HUDEP-2 (cell line): ENCODE measurements at regions not wholly inside any gene's neighbourhood (a gene's known extent, or its start where the extent isn't known, plus 50 kb on each side); places are given as distances from the start of the nearest gene placed in this dataset.
"Not testable (repeated sequence)": the region's sequence is repeated elsewhere in the genome, so short reads cannot be mapped to it uniquely, and the experiment has no call there.

ENCODE experiments used
- DNase-seq, 76 experiments: peaks; one replicate each; lab custom pipeline; 2025; ENCODE audit not compliant: unreplicated experiment in 76 of 76; lab: John Stamatoyannopoulos, UW

- no peak for DNase-seq
Measured at GRCh38 chr11:112533682-112534081, 273.0 kb upstream of the PLET1 start.

GRCh38 chr11:112534208-112534607 lies 273.5 kb upstream of the PLET1 start:
- DNase-seq = no peak

- DNase-seq = no peak
Measured at GRCh38 chr11:112537026-112537425, 276.4 kb upstream of the PLET1 start.

GRCh38 chr11:112537846-112538330 lies 277.2 kb upstream of the PLET1 start:
- DNase-seq = no peak

GRCh38 chr11:112538534-112539280 lies 278.0 kb upstream of the PLET1 start:
- no peak for DNase-seq

GRCh38 chr11:112539281-112539555 lies 278.6 kb upstream of the PLET1 start:
- not testable (repeated sequence) for DNase-seq

- no peak for DNase-seq
Measured at GRCh38 chr11:112539741-112540140, 279.1 kb upstream of the PLET1 start.

GRCh38 chr11:112540261-112540660 lies 279.6 kb upstream of the PLET1 start:
- no peak for DNase-seq

GRCh38 chr11:112541140-112542046 lies 280.7 kb upstream of the PLET1 start:
- DNase-seq = no peak

GRCh38 chr11:112542479-112542878 lies 281.8 kb upstream of the PLET1 start:
- DNase-seq = no peak

- no peak for DNase-seq
Measured at GRCh38 chr11:112543390-112543789, 282.7 kb upstream of the PLET1 start.

GRCh38 chr11:112548641-112549040 lies 288.0 kb upstream of the PLET1 start:
- DNase-seq = no peak

- no peak for DNase-seq
Measured at GRCh38 chr11:112553205-112553731, 292.6 kb upstream of the PLET1 start.

- no peak for DNase-seq
Measured at GRCh38 chr11:112554586-112554985, 293.9 kb upstream of the PLET1 start.

GRCh38 chr11:112555491-112556364 lies 295.1 kb upstream of the PLET1 start:
- peak in 35 of 76 experiments; percentile 1 to 47 (median 12) for DNase-seq

- no peak for DNase-seq
Measured at GRCh38 chr11:112558691-112559090, 298.0 kb upstream of the PLET1 start.

GRCh38 chr11:112563808-112564207 lies 303.1 kb upstream of the PLET1 start:
- no peak for DNase-seq

GRCh38 chr11:112564228-112564955 lies 303.7 kb upstream of the PLET1 start:
- DNase-seq = no peak

GRCh38 chr11:112565551-112565950 lies 304.9 kb upstream of the PLET1 start:
- no peak for DNase-seq

GRCh38 chr11:112566124-112566523 lies 305.5 kb upstream of the PLET1 start:
- no peak for DNase-seq
